GM23338 (cell line): ENCODE measurements at regions not wholly inside any gene's neighbourhood (a gene's known extent, or its start where the extent isn't known, plus 50 kb on each side); places are given as distances from the start of the nearest gene placed in this dataset.

ENCODE experiments used
- ATAC-seq: fragments of 200-7000 bp; cut with Tn5 transposase; 3 replicates; pipeline ENCODE4 v1.9.1; 2020
- DNase-seq: peaks from one replicate; pipeline ENCODE4 v3.0.0-alpha.2; 2015; ENCODE audit warnings: low spot score
- H2AFZ ChIP-seq: fragments of 200-600 bp; sonication (generic); 2 replicates; pipeline ENCODE4 v1.8.0; 2016; ENCODE audit warnings: antibody characterized with exemption, mild to moderate bottlenecking, moderate library complexity
- H3F3A ChIP-seq: fragments of 200-600 bp; sonication (generic); replicated peaks from 2 replicates; pipeline ENCODE4 v1.8.0; 2017; ENCODE audit warnings: antibody characterized with exemption, mixed run types, low read depth
- H3K27ac ChIP-seq: fragments of 200-600 bp; sonication (generic); 2 replicates; pipeline ENCODE4 v1.6.1; 2016; ENCODE audit warnings: low read depth
- H3K27me3 ChIP-seq: fragments of 200-600 bp; sonication (generic); 2 replicates; pipeline ENCODE4 v1.8.0; 2016; ENCODE audit warnings: mild to moderate bottlenecking, mixed run types, moderate library complexity; ENCODE audit not compliant: insufficient read depth
- H3K36me3 ChIP-seq: fragments of 200-600 bp; sonication (generic); 2 replicates; pipeline ENCODE4 v1.8.0; 2016; ENCODE audit warnings: mild to moderate bottlenecking; ENCODE audit not compliant: insufficient read depth
- H3K4me1 ChIP-seq: fragments of 200-600 bp; sonication (generic); 2 replicates; pipeline ENCODE4 v1.8.0; 2016; ENCODE audit warnings: mild to moderate bottlenecking, moderate library complexity; ENCODE audit not compliant: insufficient read depth
- H3K4me2 ChIP-seq: fragments of 200-600 bp; sonication (generic); 2 replicates; pipeline ENCODE4 v1.7.1; 2017; ENCODE audit warnings: mixed run types
- H3K4me3 ChIP-seq: fragments of 200-600 bp; sonication (generic); 2 replicates; pipeline ENCODE4 v1.6.1; 2016; ENCODE audit warnings: mixed run types
- H3K79me2 ChIP-seq: fragments of 200-600 bp; sonication (generic); replicated peaks from 2 replicates; pipeline ENCODE4 v1.8.0; 2017; ENCODE audit warnings: mild to moderate bottlenecking; ENCODE audit not compliant: insufficient read depth
- H3K9me2 ChIP-seq: fragments of 200-600 bp; sonication (generic); 2 replicates; pipeline ENCODE4 v1.8.0; 2017; ENCODE audit not compliant: insufficient read depth
- H4K20me1 ChIP-seq: fragments of 200-600 bp; sonication (generic); replicated peaks from 2 replicates; pipeline ENCODE4 v1.8.0; 2017; ENCODE audit warnings: mild to moderate bottlenecking; ENCODE audit not compliant: insufficient read depth
- H3K27ac Mint-ChIP-seq: 2 replicates; pipeline ENCODE4 v1.8.0; 2020; ENCODE audit warnings: inconsistent platforms, mild to moderate bottlenecking, moderate library complexity, mixed read lengths
- H3K27me3 Mint-ChIP-seq: 3 replicates; pipeline ENCODE4 v1.8.0; 2022; ENCODE audit warnings: low read depth, mild to moderate bottlenecking, moderate library complexity, mixed read lengths, inconsistent platforms; ENCODE audit not compliant: insufficient read depth, poor library complexity
- H3K36me3 Mint-ChIP-seq: 3 replicates; pipeline ENCODE4 v1.8.0; 2021; ENCODE audit warnings: low read depth, mild to moderate bottlenecking, inconsistent platforms, moderate library complexity, mixed read lengths
- H3K4me1 Mint-ChIP-seq: 3 replicates; pipeline ENCODE4 v1.8.0; 2020; ENCODE audit warnings: mild to moderate bottlenecking, inconsistent platforms, mixed read lengths
- H3K4me3 Mint-ChIP-seq: 3 replicates; pipeline ENCODE4 v1.8.0; 2021; ENCODE audit warnings: moderate library complexity, mild to moderate bottlenecking, inconsistent platforms, mixed read lengths
- H3K9me3 Mint-ChIP-seq: 3 replicates; pipeline ENCODE4 v1.8.0; 2020; ENCODE audit warnings: moderate library complexity, mild to moderate bottlenecking, inconsistent platforms, mixed read lengths
- CREB1 ChIP-seq: fragments of 250-450 bp; sonication (Bioruptor Pico); IDR thresholded peaks from 2 replicates; pipeline ENCODE4 v1.5.0; 2020; ENCODE audit warnings: low read depth, mild to moderate bottlenecking, moderate library complexity
- EZH2 ChIP-seq: fragments of 200-600 bp; sonication (generic); IDR thresholded peaks from one replicate; pipeline ENCODE4 v1.8.0; 2017; ENCODE audit warnings: antibody characterized with exemption, mild to moderate bottlenecking, low read depth; ENCODE audit not compliant: unreplicated experiment
- EZH2phosphoT487 ChIP-seq: fragments of 200-600 bp; sonication (generic); IDR thresholded peaks from one replicate; pipeline ENCODE4 v1.8.1; 2018; ENCODE audit warnings: antibody characterized with exemption; ENCODE audit not compliant: unreplicated experiment
- JUNB ChIP-seq: IDR thresholded peaks from one replicate; pipeline ENCODE4 v1.6.1; 2016; ENCODE audit warnings: antibody characterized with exemption; ENCODE audit not compliant: unreplicated experiment
- POLR2AphosphoS5 ChIP-seq: IDR thresholded peaks from 2 replicates; pipeline ENCODE4 v1.6.1; 2016; ENCODE audit warnings: antibody characterized with exemption, low read depth
- STAT1 ChIP-seq: IDR thresholded peaks from one replicate; pipeline ENCODE4 v1.6.1; 2016; ENCODE audit warnings: antibody characterized with exemption; ENCODE audit not compliant: unreplicated experiment
- ZNF114 ChIP-seq: fragments of 250-450 bp; sonication (Bioruptor Pico); IDR thresholded peaks from 2 replicates; pipeline ENCODE4 v1.5.0; 2020; ENCODE audit warnings: mild to moderate bottlenecking, moderate library complexity
- ZNF331 ChIP-seq: fragments of 250-450 bp; sonication (Bioruptor Pico); IDR thresholded peaks from 2 replicates; pipeline ENCODE4 v1.5.0; 2020; ENCODE audit warnings: low read depth, mild to moderate bottlenecking, moderate library complexity
- TF ChIP-seq, protein P1 (sequence below), 2 experiments: fragments of 200-600 bp in 1 of 2; sonication (generic) in 1 of 2; conservative IDR thresholded peaks; 2 replicates each; pipeline versions ENCODE4 v1.5.1 to v1.6.1; 2016 to 2017; ENCODE audit warnings: antibody characterized with exemption in 2 of 2, low read depth in 2 of 2, mild to moderate bottlenecking in 2 of 2, moderate library complexity in 1 of 2
- TF ChIP-seq, protein P2 (sequence below): IDR thresholded peaks from 2 replicates; pipeline ENCODE4 v1.6.1; 2016; ENCODE audit warnings: antibody characterized with exemption
- TF ChIP-seq, protein P3 (sequence below): IDR thresholded peaks from one replicate; pipeline ENCODE4 v1.6.1; 2018; ENCODE audit warnings: antibody characterized with exemption; ENCODE audit not compliant: unreplicated experiment

DNA sequence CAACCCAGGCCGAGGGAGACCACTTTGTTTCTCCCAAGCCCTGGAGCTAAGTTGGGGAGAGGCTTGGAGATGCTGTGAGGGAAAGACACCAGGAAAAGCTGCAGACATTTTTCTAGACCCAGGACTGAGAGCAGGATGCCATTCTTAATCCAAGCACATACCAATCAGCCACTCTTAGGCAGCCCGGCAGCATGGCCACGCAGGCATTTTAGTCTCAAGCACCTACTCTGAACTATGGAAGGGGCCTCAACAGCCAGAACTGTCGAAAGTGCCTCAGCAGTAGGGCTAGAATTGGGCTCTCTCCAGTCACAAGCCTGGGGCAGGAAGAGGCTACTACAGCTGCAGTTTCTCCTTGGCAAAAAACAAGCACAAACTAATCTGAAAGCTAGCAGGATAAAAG lies 57.8 kb downstream of the GCC1 start:
- Mint-ChIP-seq H3K4me1 (peaks cover 8% of the 10 kb centered on the region; the same call in 2 of the 3 replicates), H3K27ac (no peak overlapping the region), H3K27me3 (peaks cover 44% of the 10 kb centered on the region), H3K4me3 (no peak overlapping the region), H3K9me3 (peaks cover 10% of the 10 kb centered on the region; the same call in 2 of the 3 replicates), H3K36me3 (no peaks in the 10 kb centered on the region)
- H3K4me3 ChIP-seq: no peak overlapping the region
- DNase-seq: peak; percentile 25
- H3F3A ChIP-seq: no peaks in the 10 kb centered on the region
- H3K27ac ChIP-seq: no peak overlapping the region
- 0 out of 2 replicates have a peak, but pooled peaks cover 7% of the 10 kb centered on the region for H3K4me1 ChIP-seq
- H3K36me3 ChIP-seq: no peaks in the 10 kb centered on the region
- H3K27me3 ChIP-seq: peaks cover 73% of the 10 kb centered on the region
- H3K79me2 ChIP-seq: no peaks in the 10 kb centered on the region
- TF ChIP-seq JUNB (no peak), EZH2phosphoT487 (no peak), CREB1 (CRISPR knock-in tag) (no peak), EZH2 (no peak), ZNF331 (CRISPR knock-in tag) (no peak), ZNF114 (CRISPR knock-in tag) (no peak), STAT1 (no peak), POLR2AphosphoS5 (no peak)
- TF ChIP-seq, protein P1, sequence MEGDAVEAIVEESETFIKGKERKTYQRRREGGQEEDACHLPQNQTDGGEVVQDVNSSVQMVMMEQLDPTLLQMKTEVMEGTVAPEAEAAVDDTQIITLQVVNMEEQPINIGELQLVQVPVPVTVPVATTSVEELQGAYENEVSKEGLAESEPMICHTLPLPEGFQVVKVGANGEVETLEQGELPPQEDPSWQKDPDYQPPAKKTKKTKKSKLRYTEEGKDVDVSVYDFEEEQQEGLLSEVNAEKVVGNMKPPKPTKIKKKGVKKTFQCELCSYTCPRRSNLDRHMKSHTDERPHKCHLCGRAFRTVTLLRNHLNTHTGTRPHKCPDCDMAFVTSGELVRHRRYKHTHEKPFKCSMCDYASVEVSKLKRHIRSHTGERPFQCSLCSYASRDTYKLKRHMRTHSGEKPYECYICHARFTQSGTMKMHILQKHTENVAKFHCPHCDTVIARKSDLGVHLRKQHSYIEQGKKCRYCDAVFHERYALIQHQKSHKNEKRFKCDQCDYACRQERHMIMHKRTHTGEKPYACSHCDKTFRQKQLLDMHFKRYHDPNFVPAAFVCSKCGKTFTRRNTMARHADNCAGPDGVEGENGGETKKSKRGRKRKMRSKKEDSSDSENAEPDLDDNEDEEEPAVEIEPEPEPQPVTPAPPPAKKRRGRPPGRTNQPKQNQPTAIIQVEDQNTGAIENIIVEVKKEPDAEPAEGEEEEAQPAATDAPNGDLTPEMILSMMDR (conservative IDR thresholded peaks at IDR 0.05; ENCODE audit: low read depth in 2 of 2): no peak
- TF ChIP-seq, protein P2, sequence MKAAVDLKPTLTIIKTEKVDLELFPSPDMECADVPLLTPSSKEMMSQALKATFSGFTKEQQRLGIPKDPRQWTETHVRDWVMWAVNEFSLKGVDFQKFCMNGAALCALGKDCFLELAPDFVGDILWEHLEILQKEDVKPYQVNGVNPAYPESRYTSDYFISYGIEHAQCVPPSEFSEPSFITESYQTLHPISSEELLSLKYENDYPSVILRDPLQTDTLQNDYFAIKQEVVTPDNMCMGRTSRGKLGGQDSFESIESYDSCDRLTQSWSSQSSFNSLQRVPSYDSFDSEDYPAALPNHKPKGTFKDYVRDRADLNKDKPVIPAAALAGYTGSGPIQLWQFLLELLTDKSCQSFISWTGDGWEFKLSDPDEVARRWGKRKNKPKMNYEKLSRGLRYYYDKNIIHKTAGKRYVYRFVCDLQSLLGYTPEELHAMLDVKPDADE: no peak
- TF ChIP-seq, protein P3, sequence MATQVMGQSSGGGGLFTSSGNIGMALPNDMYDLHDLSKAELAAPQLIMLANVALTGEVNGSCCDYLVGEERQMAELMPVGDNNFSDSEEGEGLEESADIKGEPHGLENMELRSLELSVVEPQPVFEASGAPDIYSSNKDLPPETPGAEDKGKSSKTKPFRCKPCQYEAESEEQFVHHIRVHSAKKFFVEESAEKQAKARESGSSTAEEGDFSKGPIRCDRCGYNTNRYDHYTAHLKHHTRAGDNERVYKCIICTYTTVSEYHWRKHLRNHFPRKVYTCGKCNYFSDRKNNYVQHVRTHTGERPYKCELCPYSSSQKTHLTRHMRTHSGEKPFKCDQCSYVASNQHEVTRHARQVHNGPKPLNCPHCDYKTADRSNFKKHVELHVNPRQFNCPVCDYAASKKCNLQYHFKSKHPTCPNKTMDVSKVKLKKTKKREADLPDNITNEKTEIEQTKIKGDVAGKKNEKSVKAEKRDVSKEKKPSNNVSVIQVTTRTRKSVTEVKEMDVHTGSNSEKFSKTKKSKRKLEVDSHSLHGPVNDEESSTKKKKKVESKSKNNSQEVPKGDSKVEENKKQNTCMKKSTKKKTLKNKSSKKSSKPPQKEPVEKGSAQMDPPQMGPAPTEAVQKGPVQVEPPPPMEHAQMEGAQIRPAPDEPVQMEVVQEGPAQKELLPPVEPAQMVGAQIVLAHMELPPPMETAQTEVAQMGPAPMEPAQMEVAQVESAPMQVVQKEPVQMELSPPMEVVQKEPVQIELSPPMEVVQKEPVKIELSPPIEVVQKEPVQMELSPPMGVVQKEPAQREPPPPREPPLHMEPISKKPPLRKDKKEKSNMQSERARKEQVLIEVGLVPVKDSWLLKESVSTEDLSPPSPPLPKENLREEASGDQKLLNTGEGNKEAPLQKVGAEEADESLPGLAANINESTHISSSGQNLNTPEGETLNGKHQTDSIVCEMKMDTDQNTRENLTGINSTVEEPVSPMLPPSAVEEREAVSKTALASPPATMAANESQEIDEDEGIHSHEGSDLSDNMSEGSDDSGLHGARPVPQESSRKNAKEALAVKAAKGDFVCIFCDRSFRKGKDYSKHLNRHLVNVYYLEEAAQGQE: no peak
- ATAC-seq: peak; percentile 65
- H2AFZ ChIP-seq: peak overlapping the region; percentile 39; the same call in 1 of the 2 replicates
- no peak overlapping the region for H3K4me2 ChIP-seq
- no peaks in the 10 kb centered on the region for H4K20me1 ChIP-seq
- H3K9me2 ChIP-seq: peaks cover 3% of the 10 kb centered on the region; the same call in 1 of the 2 replicates
